Endothelial cell of umbilical vein (primary cell): ENCODE measurements at regions not wholly inside any gene's neighbourhood (a gene's known extent, or its start where the extent isn't known, plus 50 kb on each side); places are given as distances from the start of the nearest gene placed in this dataset.

ENCODE experiments used
- BruUV-seq: library from RNA; stranded (reverse); fragments of 400-500 nt; replicated peaks from 2 replicates; lab custom pipeline; 2021; lab: Mats Ljungman, UMichigan
- CTCF ChIA-PET: fragments of 300-600, 350-600 bp; sonication (Branson Sonifier 250); formaldehyde crosslinking; loops from one replicate; lab custom pipeline; 2021; ENCODE audit warnings: antibody characterized with exemption, inconsistent platforms; lab: Charles Lee
- POLR2A ChIA-PET: fragments of 300-600, 350-600 bp; sonication (Branson Sonifier 250); formaldehyde crosslinking; loops from one replicate; lab custom pipeline; 2021; ENCODE audit warnings: antibody characterized with exemption, inconsistent platforms; lab: Charles Lee
- DNase-seq: peaks from one replicate; pipeline ENCODE4 v3.0.0-alpha.2; 2011; ENCODE audit warnings: low read depth, low spot score
- FAIRE-seq: peaks from 2 replicates; lab custom pipeline; 2011; peaks lifted over from hg19 to GRCh38; lab: Jason Lieb, UNC
- H2AFZ ChIP-seq: 2 replicates; pipeline ENCODE4 v1.6.0; 2012; ENCODE audit warnings: low read depth, low read length, control low read depth, inconsistent platforms
- H3K27ac ChIP-seq: 2 replicates; pipeline ENCODE4 v1.5.1; 2011; ENCODE audit warnings: low read depth, mild to moderate bottlenecking, control low read depth, low read length, moderate library complexity; ENCODE audit not compliant: insufficient read depth
- H3K27me3 ChIP-seq, 2 experiments: 2 replicates each; pipeline versions ENCODE4 v1.6.0 to v1.6.1; 2011; ENCODE audit warnings: low read length in 2 of 2, mixed read lengths in 1 of 2; ENCODE audit not compliant: control insufficient read depth in 2 of 2, insufficient read depth in 2 of 2
- H3K36me3 ChIP-seq, 2 experiments: 2 replicates in 1 of 2; 3 replicates in 1 of 2; pipeline ENCODE4 v1.5.1; 2011; ENCODE audit warnings: low read length in 2 of 2, mild to moderate bottlenecking in 1 of 2, moderate library complexity in 1 of 2; ENCODE audit not compliant: control insufficient read depth in 2 of 2, insufficient read depth in 2 of 2; ENCODE audit errors: extremely low read depth in 1 of 2
- H3K4me1 ChIP-seq: 3 replicates; pipeline ENCODE4 v1.5.1; 2011; ENCODE audit warnings: mild to moderate bottlenecking, low read length; ENCODE audit not compliant: control insufficient read depth, insufficient read depth; ENCODE audit errors: extremely low read depth
- H3K4me2 ChIP-seq: 2 replicates; pipeline ENCODE4 v1.6.1; 2011; ENCODE audit warnings: low read length, control low read depth, mixed read lengths; ENCODE audit not compliant: insufficient read depth
- H3K4me3 ChIP-seq, 3 experiments: fragments of 200-600 bp in 1 of 3; sonication (generic), shearing (Covaris generic) in 1 of 3; replicated peaks in 1 of 3; 2 replicates each; pipeline ENCODE4 v1.5.1; 2011 to 2016; ENCODE audit warnings: control low read depth in 3 of 3, low read length in 3 of 3, mild to moderate bottlenecking in 2 of 3, inconsistent platforms in 1 of 3, low read depth in 1 of 3, moderate library complexity in 1 of 3; ENCODE audit not compliant: insufficient read depth in 1 of 3
- H3K79me2 ChIP-seq: 2 replicates; pipeline ENCODE4 v1.6.0; 2012; ENCODE audit warnings: low read length, inconsistent platforms; ENCODE audit not compliant: control insufficient read depth, insufficient read depth
- H3K9ac ChIP-seq: replicated peaks from 2 replicates; pipeline ENCODE3; 2011; ENCODE audit warnings: low read length, control low read depth; ENCODE audit not compliant: insufficient read depth; ENCODE audit errors: extremely low read depth
- H3K9me1 ChIP-seq: replicated peaks from 3 replicates; pipeline ENCODE4 v1.6.0; 2011; ENCODE audit warnings: mild to moderate bottlenecking, low read length; ENCODE audit not compliant: control insufficient read depth, insufficient read depth; ENCODE audit errors: extremely low read depth
- H3K9me3 ChIP-seq: replicated peaks from 2 replicates; pipeline ENCODE4 v1.5.1; 2012; ENCODE audit warnings: low read length, inconsistent platforms; ENCODE audit not compliant: control insufficient read depth, insufficient read depth
- H4K20me1 ChIP-seq: replicated peaks from 2 replicates; pipeline ENCODE3; 2011; ENCODE audit warnings: mild to moderate bottlenecking, low read length; ENCODE audit not compliant: control insufficient read depth, insufficient read depth; ENCODE audit errors: extremely low read depth
- GATA2 ChIP-seq: IDR thresholded peaks from 2 replicates; pipeline ENCODE4 v1.7.0; 2011; ENCODE audit warnings: low read depth, mild to moderate bottlenecking, moderate library complexity, mixed read lengths, low read length; ENCODE audit not compliant: insufficient read length, insufficient read depth
- JUN ChIP-seq: IDR thresholded peaks from 2 replicates; pipeline ENCODE4 v1.6.1; 2011; ENCODE audit warnings: borderline replicate concordance, low read depth; ENCODE audit not compliant: insufficient read length, insufficient read depth
- POLR2A ChIP-seq: IDR thresholded peaks from 2 replicates; pipeline ENCODE4 v1.6.1; 2012; ENCODE audit warnings: low read depth, mild to moderate bottlenecking, control low read depth, low read length
- POLR2AphosphoS5 ChIP-seq: IDR thresholded peaks from 2 replicates; pipeline ENCODE4 v1.6.1; 2012; ENCODE audit warnings: low read depth, mild to moderate bottlenecking, control low read depth, low read length, moderate library complexity; ENCODE audit not compliant: insufficient read depth
- dilution Hi-C: fragments of 300-500 bp; cut with MboI; formaldehyde crosslinking; loops from one replicate; pipeline ENCODE4 v1.15.0; 2019; ENCODE audit warnings: low sequenced_read_pairs; ENCODE audit not compliant: extremely low pct_ligation_motif_present
- intact Hi-C: fragments of 100-400 bp; cut with micrococcal nuclease; formaldehyde crosslinking; loops from one replicate; pipeline ENCODE4 v1.10.0; 2022
- TF ChIP-seq, protein P1 (sequence below): IDR thresholded peaks from 2 replicates; pipeline ENCODE4 v1.6.1; 2011; ENCODE audit not compliant: insufficient read depth, insufficient read length
- TF ChIP-seq, protein P2 (sequence below), 2 donors: IDR thresholded peaks; 1 replicate in 1 of 2; 2 replicates in 1 of 2; pipeline ENCODE4 v1.5.1; 2011; ENCODE audit warnings: low read length in 2 of 2, mild to moderate bottlenecking in 2 of 2, moderate library complexity in 2 of 2, control low read depth in 1 of 2, inconsistent platforms in 1 of 2, low read depth in 1 of 2; ENCODE audit not compliant: insufficient read depth in 1 of 2; ENCODE audit errors: extremely low read depth in 1 of 2

DNA sequence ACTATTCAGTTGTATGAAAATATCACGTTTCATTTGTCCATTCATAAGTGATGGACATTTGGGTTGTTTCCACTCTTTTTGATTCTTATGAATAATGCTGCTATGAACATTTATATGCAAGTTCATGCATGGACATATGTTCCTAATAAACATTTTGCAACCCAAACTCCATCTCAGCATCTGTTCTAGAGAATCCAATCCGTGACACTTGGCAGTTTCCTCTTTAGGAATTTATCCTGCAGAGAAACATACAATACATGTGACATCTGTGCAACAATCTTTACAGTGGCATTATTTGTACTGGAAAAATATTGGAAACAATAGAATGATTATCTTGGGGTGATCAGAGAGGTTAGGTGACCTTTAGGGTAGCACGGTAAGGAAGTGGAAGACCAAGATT, 290.8 kb upstream of the SRRM4 start:
- FAIRE-seq (no peak), DNase-seq (no peak)
- Histone ChIP-seq H3K9ac (no peak overlapping the region), H3K79me2 (no peaks in the 10 kb centered on the region), H4K20me1 (no peaks in the 10 kb centered on the region), H3K4me1 (no peaks in the 10 kb centered on the region), H3K4me2 (no peak overlapping the region), H3K9me3 (no peaks in the 10 kb centered on the region), H3K36me3 (no peaks in the 10 kb centered on the region), H3K9me1 (no peaks in the 10 kb centered on the region), H3K4me3 (no peak overlapping the region), H3K27me3 (no peaks in the 10 kb centered on the region), H2AFZ (no peak overlapping the region), H3K27ac (no peak overlapping the region)
- no TSS peak for BruUV-seq
- POLR2A ChIA-PET: no interaction called here
- intact Hi-C loops (no loop called here), dilution Hi-C loops (no loop called here)
- CTCF ChIA-PET: no interaction called here
- TF ChIP-seq, protein P1, sequence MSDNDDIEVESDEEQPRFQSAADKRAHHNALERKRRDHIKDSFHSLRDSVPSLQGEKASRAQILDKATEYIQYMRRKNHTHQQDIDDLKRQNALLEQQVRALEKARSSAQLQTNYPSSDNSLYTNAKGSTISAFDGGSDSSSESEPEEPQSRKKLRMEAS: no peak
- no peak for TF ChIP-seq POLR2AphosphoS5

DNA sequence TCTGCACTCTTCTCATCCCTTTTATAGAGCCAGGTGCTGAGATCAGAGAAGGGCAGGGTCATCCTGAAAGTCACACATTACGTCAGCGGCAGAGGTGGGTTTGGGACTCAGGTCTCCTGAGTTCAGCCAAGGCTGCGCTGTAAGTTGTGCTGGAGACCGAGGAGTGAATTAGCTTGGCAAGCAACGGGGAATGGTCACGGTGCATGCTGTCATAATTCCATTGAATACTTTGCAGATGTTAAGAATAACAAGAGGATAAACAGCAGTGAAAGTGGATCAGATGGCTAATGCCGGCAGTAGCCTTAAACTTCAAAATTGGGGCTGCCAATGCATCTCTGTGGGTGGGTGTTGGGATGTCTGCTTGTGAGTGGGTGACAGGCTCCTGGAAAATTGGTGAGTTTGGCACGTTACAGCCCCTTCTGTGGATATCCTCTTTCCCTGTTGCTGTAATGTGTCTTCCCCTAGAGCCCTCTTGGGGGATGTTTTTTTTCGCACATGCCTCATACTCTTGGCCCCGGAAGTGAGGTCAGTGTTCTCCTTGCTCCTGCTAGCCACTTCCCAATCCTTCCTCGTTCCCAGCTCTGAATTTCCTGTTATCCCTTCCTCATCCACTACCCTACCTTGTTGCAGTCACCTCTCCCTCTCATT, 287.1 kb upstream of the SRRM4 start:
- no peaks in the 10 kb centered on the region for H3K36me3 ChIP-seq
- H3K4me2 ChIP-seq: no peak overlapping the region
- dilution Hi-C loops (no loop called here), intact Hi-C loops (no loop called here)
- H3K27ac ChIP-seq: no peak overlapping the region
- POLR2A ChIA-PET: no interaction called here
- H3K27me3 ChIP-seq: no peaks in the 10 kb centered on the region
- no peaks in the 10 kb centered on the region for H3K9me1 ChIP-seq
- no peaks in the 10 kb centered on the region for H3K4me1 ChIP-seq
- TF ChIP-seq POLR2A (no peak), JUN (no peak), GATA2 (no peak)
- TF ChIP-seq, protein P2, sequence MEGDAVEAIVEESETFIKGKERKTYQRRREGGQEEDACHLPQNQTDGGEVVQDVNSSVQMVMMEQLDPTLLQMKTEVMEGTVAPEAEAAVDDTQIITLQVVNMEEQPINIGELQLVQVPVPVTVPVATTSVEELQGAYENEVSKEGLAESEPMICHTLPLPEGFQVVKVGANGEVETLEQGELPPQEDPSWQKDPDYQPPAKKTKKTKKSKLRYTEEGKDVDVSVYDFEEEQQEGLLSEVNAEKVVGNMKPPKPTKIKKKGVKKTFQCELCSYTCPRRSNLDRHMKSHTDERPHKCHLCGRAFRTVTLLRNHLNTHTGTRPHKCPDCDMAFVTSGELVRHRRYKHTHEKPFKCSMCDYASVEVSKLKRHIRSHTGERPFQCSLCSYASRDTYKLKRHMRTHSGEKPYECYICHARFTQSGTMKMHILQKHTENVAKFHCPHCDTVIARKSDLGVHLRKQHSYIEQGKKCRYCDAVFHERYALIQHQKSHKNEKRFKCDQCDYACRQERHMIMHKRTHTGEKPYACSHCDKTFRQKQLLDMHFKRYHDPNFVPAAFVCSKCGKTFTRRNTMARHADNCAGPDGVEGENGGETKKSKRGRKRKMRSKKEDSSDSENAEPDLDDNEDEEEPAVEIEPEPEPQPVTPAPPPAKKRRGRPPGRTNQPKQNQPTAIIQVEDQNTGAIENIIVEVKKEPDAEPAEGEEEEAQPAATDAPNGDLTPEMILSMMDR (IDR thresholded peaks at IDR 0.05; ENCODE audit: extremely low read depth in 1 of 2, insufficient read depth in 1 of 2, low read depth in 1 of 2, low read length in 2 of 2): no peak
- TF ChIP-seq, protein P1: no peak
- CTCF ChIA-PET: no interaction called here
- no peak for FAIRE-seq
- H3K4me3 ChIP-seq: no peak overlapping the region
- H2AFZ ChIP-seq: no peak overlapping the region
- no TSS peak for BruUV-seq
- H3K79me2 ChIP-seq: no peaks in the 10 kb centered on the region
- H3K9ac ChIP-seq: no peak overlapping the region
- H4K20me1 ChIP-seq: no peaks in the 10 kb centered on the region
- no peak for DNase-seq
- peaks cover 2% of the 10 kb centered on the region for H3K9me3 ChIP-seq
